A673 (cell line): ENCODE measurements at regions not wholly inside any gene's neighbourhood (a gene's known extent, or its start where the extent isn't known, plus 50 kb on each side); places are given as distances from the start of the nearest gene placed in this dataset.

Source experiments
- BruUV-seq: library from RNA; stranded (reverse); fragments of 400-500 nt; replicated peaks from 2 replicates; lab custom pipeline; 2021; lab: Mats Ljungman, UMichigan
- CTCF ChIA-PET: fragments of 300-600 bp; sonication (Branson Sonifier 250); formaldehyde crosslinking; loops from one replicate; lab custom pipeline; 2022; ENCODE audit warnings: antibody characterized with exemption; lab: Charles Lee
- POLR2A ChIA-PET: fragments of 300-600 bp; sonication (Branson Sonifier 250); formaldehyde crosslinking; loops from one replicate; lab custom pipeline; 2022; ENCODE audit warnings: antibody characterized with exemption; ENCODE audit not compliant: low non-redundant PET; lab: Charles Lee
- DNase-seq: peaks from one replicate; pipeline ENCODE4 v3.0.0-alpha.2; 2015; ENCODE audit warnings: low spot score
- H3K27ac ChIP-seq: fragments of 200-600 bp; sonication (generic); 2 replicates; pipeline ENCODE4 v1.5.1; 2016; ENCODE audit warnings: mixed run types, low read depth, mild to moderate bottlenecking, mixed read lengths, antibody characterized with exemption, low read length; ENCODE audit not compliant: poor library complexity, severe bottlenecking
- H3K27me3 ChIP-seq: fragments of 200-600 bp; sonication (generic); replicated peaks from 2 replicates; pipeline ENCODE4 v1.6.1; 2017; ENCODE audit warnings: mixed run types, low read depth, mild to moderate bottlenecking, mixed read lengths, antibody characterized with exemption, low read length; ENCODE audit not compliant: insufficient read depth, poor library complexity
- H3K36me3 ChIP-seq: fragments of 200-600 bp; sonication (generic); 2 replicates; pipeline ENCODE4 v1.6.1; 2016; ENCODE audit warnings: mixed run types, mild to moderate bottlenecking, mixed read lengths, antibody characterized with exemption, low read length; ENCODE audit not compliant: insufficient read depth, poor library complexity, severe bottlenecking
- H3K4me1 ChIP-seq: fragments of 200-600 bp; sonication (generic); 2 replicates; pipeline ENCODE4 v1.6.1; 2017; ENCODE audit warnings: mixed run types, mild to moderate bottlenecking, mixed read lengths, antibody characterized with exemption, low read length; ENCODE audit not compliant: insufficient read depth, poor library complexity, severe bottlenecking
- H3K4me3 ChIP-seq: fragments of 200-600 bp; sonication (generic); 2 replicates; pipeline ENCODE4 v1.5.1; 2016; ENCODE audit warnings: low read depth, mixed run types, mild to moderate bottlenecking, mixed read lengths, low read length; ENCODE audit not compliant: poor library complexity, severe bottlenecking
- H3K9me3 ChIP-seq: fragments of 200-600 bp; sonication (generic); 2 replicates; pipeline ENCODE4 v1.6.1; 2016; ENCODE audit warnings: mixed run types, low read depth, mild to moderate bottlenecking, mixed read lengths, antibody characterized with exemption, low read length; ENCODE audit not compliant: poor library complexity, severe bottlenecking
- EZH2 ChIP-seq: fragments of 200-600 bp; sonication (generic); IDR thresholded peaks from 2 replicates; pipeline ENCODE4 v1.6.1; 2017; ENCODE audit warnings: borderline replicate concordance, low read depth, mild to moderate bottlenecking, mixed read lengths, antibody characterized with exemption, low read length; ENCODE audit not compliant: poor library complexity, severe bottlenecking
- intact Hi-C: fragments of 100-400 bp; cut with micrococcal nuclease; formaldehyde crosslinking; loops from one replicate; pipeline ENCODE4 v1.10.0; 2022; ENCODE audit not compliant: unreplicated experiment
- TF ChIP-seq, protein P1 (sequence below): fragments of 300-800, 200-600 bp; sonication (generic); conservative IDR thresholded peaks from 2 replicates; pipeline ENCODE4 v1.5.1; 2017; ENCODE audit warnings: low read depth, mild to moderate bottlenecking, antibody characterized with exemption, low read length, moderate library complexity, mixed read lengths

DNA sequence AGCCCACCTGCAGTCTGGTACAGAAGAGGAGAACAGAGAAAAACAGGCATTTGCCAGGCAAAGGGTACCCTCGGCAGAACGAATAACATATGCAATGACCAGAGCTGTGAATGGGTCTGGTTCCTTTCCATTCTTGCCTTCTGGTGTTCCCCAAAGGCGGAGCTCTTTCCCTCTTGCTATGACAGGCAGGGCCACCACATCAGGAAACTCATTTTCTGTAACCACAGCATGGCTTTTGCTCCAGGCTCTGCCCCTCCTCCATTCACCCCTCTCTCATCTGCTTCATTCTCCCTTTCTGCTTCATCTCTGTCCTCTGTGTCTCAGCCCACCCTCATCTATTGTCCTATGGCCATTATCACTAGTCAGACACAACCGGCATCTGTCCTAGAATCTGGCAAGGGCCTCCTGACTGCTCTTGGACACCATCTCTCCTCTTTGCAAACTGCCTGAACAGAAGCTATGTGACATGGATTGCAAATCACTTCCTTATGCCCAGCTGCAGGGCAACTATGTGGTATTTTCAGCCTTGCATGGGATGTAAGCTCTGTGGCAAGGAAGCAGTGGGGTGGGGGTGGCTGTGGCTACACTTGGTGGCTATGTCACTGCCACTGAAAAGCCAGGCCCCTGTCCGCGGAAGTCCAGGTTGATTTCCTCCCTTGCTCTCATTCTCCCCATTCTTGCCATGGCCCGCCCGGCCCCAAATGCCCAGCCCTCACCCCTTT, 78.8 kb upstream of the ABCD3 start:
- TF ChIP-seq, protein P1, sequence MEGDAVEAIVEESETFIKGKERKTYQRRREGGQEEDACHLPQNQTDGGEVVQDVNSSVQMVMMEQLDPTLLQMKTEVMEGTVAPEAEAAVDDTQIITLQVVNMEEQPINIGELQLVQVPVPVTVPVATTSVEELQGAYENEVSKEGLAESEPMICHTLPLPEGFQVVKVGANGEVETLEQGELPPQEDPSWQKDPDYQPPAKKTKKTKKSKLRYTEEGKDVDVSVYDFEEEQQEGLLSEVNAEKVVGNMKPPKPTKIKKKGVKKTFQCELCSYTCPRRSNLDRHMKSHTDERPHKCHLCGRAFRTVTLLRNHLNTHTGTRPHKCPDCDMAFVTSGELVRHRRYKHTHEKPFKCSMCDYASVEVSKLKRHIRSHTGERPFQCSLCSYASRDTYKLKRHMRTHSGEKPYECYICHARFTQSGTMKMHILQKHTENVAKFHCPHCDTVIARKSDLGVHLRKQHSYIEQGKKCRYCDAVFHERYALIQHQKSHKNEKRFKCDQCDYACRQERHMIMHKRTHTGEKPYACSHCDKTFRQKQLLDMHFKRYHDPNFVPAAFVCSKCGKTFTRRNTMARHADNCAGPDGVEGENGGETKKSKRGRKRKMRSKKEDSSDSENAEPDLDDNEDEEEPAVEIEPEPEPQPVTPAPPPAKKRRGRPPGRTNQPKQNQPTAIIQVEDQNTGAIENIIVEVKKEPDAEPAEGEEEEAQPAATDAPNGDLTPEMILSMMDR: no peak
- TF ChIP-seq EZH2: no peak
- no peak for DNase-seq
- no peaks in the 10 kb centered on the region for H3K9me3 ChIP-seq
- intact Hi-C loops: loop anchor here (5.0 to 10.0 kb wide), 3 partner anchors 123 to 705 kb away; no protein-coding TSS in a partner anchor
- ChIA-PET CTCF (no interaction called here), POLR2A (no interaction called here)
- H3K36me3 ChIP-seq: no peaks in the 10 kb centered on the region
- no peak overlapping the region for H3K27ac ChIP-seq
- no peak overlapping the region for H3K4me3 ChIP-seq
- BruUV-seq: no TSS peak
- no peaks in the 10 kb centered on the region for H3K4me1 ChIP-seq
- no peaks in the 10 kb centered on the region for H3K27me3 ChIP-seq

DNA sequence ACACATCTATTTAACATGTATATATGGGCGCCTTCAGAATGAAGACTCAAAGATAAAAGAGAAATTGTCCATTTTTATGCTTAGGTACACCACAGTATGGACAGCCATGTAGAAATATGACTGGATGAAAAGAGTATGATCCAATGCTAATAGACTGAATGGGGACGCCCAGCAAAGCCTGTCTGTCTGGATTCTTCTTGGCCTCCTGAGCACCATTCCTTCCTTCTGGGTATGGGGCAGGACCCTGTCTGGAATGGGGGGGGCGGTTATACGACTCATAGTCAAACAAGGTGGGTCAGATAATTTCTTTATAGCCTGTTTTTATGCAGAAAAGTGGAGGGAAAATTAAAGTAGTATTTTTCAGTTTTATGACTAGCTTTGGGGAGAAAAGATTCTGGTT, 81.2 kb upstream of the ABCD3 start:
- no TSS peak for BruUV-seq
- no peak for DNase-seq
- Histone ChIP-seq H3K36me3 (no peaks in the 10 kb centered on the region), H3K4me1 (no peaks in the 10 kb centered on the region), H3K9me3 (no peaks in the 10 kb centered on the region), H3K4me3 (no peak overlapping the region), H3K27me3 (no peaks in the 10 kb centered on the region), H3K27ac (no peak overlapping the region)
- CTCF ChIA-PET: interaction anchor here (0.7 to 3.4 kb wide), 6 partner anchors 127 to 914 kb away, joined by 4 to 54 read pairs (median 20); no protein-coding TSS in a partner anchor
- no peak for TF ChIP-seq EZH2
- TF ChIP-seq, protein P1: no peak
- POLR2A ChIA-PET: no interaction called here
- intact Hi-C loops: loop anchor here (1.0 to 10.0 kb wide), 6 partner anchors 125 to 702 kb away; no protein-coding TSS in a partner anchor

DNA sequence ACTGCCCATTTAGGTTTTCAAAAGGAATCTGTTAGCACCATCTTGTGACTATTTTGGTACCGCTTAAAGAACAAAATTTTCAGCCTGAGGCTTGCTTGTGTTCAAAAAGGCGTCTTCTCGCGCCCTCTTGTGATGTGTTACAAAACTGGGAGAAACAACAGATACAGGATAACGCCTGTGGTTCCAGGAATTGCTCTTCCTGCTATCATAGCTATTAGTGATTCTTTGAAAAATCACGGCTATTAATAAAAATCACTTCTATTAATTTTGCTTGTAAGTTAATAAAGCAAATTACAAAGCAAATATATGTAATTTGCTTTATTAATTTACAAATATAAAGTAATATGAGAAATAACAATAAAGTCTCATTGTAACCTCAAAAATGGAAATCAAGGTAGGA, 82.2 kb upstream of the ABCD3 start:
- H3K9me3 ChIP-seq: no peaks in the 10 kb centered on the region
- no peak overlapping the region for H3K4me3 ChIP-seq
- ChIA-PET POLR2A (interaction anchor here (0.7 kb wide), 1 partner anchor 214 kb away, joined by 3 read pairs; no protein-coding TSS in a partner anchor), CTCF (interaction anchor here (0.5 to 4.1 kb wide), 12 partner anchors 94 to 706 kb away, joined by 3 to 74 read pairs (median 6); no protein-coding TSS in a partner anchor)
- H3K36me3 ChIP-seq: no peaks in the 10 kb centered on the region
- TF ChIP-seq, protein P1: peak; percentile 96
- no peak for TF ChIP-seq EZH2
- H3K27me3 ChIP-seq: no peaks in the 10 kb centered on the region
- peak; percentile 91 for DNase-seq
- BruUV-seq: no TSS peak
- no peak overlapping the region for H3K27ac ChIP-seq
- H3K4me1 ChIP-seq: no peaks in the 10 kb centered on the region
- intact Hi-C loops: loop anchor here (1.0 to 10.0 kb wide), 6 partner anchors 126 to 701 kb away; no protein-coding TSS in a partner anchor
